Epidermal melanocyte (primary cell): ENCODE measurements at regions not wholly inside any gene's neighbourhood (a gene's known extent, or its start where the extent isn't known, plus 50 kb on each side); places are given as distances from the start of the nearest gene placed in this dataset.
"Not testable (repeated sequence)": the region's sequence is repeated elsewhere in the genome, so short reads cannot be mapped to it uniquely, and the experiment has no call there.

Experiments
- DNase-seq: peaks from one replicate; pipeline ENCODE4 v3.0.0; 2011; ENCODE audit warnings: low spot score; ENCODE audit not compliant: insufficient read length

DNA sequence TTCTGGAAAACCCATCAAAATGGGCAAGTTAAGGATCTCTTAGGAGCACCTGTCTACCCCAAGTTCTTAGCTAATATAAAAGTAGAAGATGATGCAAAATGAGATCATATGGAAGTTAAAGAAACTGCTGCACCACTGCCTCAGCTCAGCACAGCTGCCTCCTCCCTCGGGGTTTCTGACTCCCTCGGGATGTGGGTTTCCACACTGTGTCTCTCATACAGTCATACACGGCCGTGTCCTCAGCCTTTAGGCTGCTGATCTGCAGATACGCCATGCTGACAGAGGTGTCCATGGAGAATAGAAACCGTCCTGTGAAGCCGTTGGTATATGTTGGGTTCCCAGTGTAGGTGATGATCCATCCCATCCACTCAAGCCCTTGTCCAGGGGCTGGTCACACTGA is 898.8 kb downstream of the TMEM121 start:
- DNase-seq, result not testable (repeated sequence)

DNA sequence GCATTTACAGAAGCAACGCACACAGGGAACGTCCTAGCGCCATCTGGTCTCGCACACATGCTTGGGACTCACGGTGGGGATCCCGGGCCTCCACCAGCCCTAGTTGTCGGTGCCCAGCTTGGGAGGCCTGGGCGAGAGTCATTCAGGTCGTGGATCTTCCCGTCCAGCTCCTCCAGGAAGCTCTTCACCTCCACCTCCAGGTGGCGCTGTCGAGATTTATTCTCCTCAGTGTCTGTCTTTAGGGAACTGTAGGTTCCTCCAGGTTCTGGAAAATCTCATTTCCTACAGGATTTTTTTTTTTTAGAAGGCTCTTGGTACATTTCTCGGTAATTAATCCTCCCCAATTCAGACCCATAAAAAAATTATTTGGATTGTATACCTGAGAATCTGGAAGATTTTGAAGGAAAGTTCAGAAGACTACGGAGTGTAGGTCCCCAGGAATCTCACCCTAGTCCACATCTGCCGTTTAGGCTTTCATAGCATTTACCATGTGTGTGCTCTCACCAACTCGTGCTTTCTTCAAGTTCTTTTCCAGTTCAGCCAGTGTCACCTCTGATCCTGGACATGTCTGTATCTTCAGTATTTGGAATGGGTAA is 910.0 kb downstream of the TMEM121 start:
- DNase-seq, result no peak

DNA sequence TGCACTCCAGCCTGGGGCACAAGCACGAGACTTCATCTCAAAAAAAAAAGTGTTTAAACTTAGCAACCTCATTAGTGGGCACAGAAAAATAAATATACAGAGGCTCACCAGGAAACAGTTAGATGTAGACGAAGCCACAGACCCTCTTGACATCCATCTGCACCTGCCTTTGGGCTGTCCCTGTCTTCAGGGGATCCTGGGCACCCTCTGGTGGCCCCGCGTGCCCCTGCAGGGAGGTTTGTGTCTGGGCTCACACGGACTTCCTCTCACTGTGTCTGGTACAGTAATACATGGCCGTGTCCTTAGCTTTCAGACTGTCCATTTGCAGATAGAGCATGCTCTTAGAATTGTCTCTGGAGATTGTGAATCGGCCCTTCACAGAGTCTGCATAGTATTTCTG is 916.5 kb downstream of the TMEM121 start:
- no peak for DNase-seq

DNA sequence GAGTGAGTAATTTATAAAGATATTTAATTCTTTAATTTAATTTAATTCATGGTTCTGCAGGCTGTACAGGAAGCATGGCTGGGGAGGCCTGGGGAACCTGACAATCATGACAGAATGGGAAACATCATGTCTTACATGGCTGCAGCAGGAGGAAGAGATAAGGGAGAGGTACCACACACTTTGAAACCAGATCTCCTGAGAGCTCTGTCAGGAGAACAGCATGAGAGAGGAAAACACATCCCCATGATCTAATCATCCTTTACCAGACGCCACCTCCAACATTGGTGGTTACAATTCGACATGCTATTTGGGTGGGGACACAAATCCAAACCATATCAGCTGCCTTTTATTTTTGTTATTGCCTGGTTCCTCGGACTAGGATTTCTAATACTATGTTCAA is 928.6 kb downstream of the TMEM121 start:
- DNase-seq, result no peak

DNA sequence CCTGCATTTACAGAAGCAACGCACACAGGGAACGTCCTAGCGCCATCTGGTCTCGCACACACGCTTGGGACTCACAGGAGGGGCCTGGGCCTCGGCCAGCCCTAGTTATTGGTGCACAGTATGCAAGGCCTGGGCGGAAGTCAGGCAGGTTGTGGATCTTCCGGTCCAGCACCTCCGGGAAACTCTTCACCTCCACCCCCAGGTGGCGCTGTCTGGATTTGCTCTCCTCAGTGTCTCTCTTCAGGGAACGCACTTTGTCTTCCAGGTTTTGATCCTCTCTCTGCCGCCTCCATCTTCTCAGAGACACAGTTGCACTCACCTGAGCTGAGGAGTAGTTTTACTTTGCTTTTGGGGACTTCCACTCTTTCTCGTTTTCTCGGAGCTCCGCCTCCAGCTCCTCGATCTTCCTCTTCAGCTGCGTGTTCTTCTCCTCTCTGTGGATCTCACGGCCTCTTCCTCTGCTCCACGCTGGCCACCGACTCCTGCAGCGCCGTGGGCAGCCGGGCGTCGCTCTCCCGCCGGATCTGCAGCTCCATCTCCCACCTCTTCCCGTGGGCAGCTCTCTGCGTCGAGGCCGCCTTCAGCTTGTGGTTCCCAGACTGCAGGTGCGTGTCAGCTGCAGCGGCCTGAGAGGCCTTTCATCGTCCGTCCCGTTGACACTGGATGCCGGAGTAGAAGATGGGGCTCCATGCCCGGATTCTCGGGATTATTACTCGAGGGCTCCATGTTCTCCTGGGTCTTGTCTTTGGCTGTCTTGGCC is 933.8 kb downstream of the TMEM121 start:
- no peak for DNase-seq

DNA sequence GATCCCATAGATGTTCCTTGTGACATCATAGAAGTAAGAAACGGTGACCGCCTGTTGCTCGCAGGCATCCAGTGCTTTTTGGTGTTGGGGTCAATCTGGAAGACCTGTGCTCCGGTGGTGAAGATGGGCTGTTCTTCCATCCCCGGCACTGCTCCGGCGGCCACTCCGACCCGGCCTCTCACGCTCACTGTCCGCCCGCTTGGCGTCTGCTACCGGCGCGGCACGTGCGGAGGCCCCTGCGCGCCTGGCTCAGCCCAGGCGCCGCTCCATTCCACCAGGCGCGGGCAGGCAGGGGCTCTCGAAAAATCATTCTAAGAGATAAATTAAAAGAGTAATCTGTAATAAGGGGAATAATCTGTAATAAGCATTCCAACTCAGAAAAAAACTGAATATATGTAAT is 934.5 kb downstream of the TMEM121 start:
- no peak for DNase-seq

DNA sequence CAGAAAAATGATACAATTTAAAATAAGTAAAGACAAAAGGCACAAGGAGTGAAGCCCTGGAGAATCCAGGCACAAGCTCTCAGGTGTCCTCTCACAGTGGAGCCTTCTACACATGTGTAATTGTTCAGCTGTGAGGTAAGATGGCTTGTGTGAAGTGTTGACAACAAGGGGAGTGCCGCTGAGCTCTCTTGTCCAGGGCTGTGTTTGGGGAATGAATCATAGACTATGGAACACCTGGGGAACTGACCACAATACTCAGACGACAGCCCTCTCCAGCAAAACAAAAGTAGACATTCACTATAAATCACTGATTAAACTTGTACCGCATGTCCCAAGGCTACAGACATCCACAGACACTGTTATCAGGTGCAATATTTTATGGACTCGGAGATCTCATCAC is 940.1 kb downstream of the TMEM121 start:
- DNase-seq, result not testable (repeated sequence)

DNA sequence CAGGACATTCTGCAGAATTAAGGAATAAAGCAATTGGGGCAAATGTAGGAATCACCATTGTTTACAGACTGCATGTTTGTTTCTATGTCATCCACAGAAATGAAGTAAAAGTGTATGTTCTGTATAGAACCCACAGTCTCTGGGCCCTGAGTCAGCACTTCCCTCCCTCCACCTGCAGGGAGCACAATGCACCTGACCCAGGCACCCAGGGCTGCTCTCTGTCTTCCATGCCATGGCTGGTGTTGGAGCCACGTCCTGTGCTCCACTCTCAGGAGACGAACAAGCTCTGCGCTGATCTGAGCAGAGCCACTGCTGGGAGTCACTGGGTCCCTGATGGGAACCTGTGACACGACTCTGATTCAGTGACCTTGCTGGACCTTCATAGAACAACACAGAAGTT is 942.5 kb downstream of the TMEM121 start:
- not testable (repeated sequence) for DNase-seq

DNA sequence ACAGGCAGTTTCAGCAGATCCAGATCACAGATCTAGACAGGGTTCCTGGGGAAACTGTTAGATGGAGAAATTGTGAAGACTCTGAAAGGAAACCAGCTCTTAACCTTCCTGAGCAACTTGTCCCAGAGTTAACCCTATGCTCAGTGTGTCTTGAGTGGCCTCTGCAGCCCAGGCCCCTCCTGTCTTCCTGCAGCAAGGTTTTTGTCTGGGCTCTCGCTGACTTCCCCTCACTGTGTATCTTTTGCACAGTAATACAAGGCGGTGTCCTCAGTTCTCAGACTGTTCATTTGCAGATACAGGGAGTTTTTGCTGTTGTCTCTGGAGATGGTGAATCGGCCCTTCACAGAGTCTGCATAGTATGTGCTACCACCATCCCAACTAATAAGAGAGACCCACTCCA is 943.6 kb downstream of the TMEM121 start:
- not testable (repeated sequence) for DNase-seq

DNA sequence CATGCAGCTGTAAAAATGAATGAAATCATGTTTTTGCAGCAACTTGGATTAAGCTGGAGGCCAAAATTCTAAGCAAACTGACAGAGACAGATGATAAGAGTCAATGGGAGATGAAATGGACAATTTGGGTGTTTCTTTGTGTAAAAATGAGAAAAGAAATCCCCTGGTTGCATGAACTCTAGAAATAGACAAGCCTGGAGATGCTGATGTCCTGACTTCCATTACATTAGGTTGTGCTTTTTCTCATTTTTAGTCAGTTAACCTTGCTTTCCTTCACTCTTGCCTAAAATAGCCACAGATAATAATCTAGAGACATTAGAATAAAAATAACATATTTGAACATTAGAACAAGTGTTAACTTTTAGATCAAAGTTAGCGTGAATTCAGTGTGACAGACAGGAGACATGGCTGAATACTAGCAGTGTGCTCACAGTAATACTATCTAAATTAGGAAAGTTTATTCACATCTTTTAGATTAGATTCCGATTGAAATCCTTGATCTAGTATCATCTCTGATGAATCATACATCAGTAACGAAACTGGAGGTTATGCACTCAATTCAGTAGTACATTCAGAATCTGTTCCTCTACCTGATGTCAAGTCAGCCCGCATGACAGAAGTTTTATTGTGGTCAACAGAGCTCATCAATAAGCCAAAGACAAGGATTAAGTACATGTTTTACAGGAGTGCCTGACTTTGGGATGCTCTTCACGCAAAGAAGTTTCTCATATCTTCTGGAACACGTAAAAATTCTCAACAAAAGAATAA is 948.1 kb downstream of the TMEM121 start:
- not testable (repeated sequence) for DNase-seq

DNA sequence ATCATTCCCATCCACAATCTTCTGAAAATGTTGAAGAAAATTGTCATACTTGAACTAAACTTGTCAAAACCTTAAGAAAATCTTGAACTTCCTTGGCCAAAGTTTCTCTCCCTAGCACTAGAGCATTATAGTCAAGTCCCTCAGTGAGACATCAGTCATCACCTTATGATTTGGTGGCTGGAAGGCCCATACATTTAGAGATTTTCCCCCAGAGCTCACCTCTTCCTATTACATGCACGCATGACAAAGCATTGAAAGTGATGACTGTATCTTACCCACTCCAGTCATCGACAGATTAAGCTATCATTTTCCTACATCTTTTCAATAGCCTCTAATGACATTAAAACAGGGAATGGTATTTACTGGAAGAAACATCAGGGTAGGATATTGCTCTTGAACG is 948.8 kb downstream of the TMEM121 start:
- DNase-seq, result not testable (repeated sequence)

DNA sequence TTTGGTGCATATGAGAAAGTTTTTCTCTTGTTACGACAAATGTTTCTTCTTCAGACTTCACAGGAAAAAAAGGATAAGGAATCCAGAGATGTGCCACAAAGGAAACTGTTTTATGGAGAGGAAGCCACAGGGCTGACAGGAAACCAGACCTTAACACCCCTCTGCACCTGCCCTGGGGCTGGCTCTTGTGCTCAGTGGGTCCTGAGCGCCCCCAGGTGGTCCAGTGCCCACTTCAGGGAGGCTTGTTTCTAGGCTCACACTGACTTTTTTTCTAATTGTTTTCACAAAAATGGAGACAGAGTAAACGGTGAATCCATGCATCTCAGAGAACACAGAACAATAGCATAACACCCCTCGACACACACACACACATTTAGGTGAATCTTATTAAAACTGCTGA is 951.2 kb downstream of the TMEM121 start:
- DNase-seq, result not testable (repeated sequence)

DNA sequence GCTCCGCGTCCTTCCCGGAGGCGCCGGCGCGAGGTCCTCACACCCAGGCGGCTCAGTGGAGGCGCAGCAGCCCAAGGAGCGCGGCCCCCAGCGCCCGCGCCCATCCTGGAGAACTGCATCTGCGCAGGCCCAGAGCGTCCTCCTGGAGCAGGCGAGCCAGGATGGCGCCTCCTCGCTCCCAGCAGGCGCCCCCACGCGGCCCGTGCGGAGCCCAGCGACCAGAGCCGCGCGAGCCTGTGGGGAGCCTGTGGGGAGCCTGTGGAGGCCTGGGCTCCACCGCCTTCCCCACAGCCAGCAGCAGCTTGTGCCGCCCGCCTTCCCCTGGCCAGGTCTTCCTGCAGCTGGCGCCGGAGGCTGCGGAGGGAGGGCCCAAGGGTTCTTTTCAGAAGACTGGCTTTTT is 953.9 kb downstream of the TMEM121 start:
- not testable (repeated sequence) for DNase-seq

DNA sequence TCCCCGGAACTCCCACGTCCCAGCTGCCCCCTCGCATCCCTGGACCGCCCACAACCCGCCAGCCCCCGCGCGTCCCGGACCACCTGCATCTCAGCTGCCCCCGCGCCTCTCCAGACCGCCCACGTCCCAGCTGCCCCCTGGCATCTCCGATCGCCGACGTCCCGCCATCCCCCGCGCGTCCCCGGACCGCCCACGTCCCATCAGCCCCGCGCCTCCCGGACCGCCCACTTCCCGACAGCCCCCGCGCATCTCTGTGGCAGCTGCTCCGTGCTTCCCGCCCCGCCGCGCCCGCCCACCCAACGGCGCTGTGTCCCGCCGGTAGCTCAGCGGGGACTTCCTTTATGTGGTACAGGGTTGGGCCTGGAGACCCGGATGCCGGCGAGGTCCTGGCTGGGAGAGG is 955.8 kb downstream of the TMEM121 start:
- DNase-seq, result not testable (repeated sequence)

DNA sequence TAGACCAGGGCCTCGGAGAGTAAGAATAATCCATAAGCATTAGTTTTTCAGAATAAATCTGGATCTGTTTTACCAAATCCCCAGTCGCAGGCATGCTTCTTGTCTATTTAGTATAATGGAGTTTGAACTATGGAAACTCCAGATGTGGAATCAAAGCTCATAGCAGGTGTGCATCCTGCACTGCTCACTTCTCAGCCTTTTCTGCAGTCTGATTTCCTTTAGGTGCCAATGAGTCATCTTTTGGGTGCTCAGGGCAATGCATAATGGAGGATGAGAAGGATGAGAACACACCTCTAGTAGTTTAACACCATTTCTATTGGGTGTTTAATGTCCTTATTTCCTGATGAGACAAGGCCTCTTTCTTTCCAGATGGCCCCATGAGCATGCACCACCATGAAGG is 961.2 kb downstream of the TMEM121 start:
- no peak for DNase-seq

DNA sequence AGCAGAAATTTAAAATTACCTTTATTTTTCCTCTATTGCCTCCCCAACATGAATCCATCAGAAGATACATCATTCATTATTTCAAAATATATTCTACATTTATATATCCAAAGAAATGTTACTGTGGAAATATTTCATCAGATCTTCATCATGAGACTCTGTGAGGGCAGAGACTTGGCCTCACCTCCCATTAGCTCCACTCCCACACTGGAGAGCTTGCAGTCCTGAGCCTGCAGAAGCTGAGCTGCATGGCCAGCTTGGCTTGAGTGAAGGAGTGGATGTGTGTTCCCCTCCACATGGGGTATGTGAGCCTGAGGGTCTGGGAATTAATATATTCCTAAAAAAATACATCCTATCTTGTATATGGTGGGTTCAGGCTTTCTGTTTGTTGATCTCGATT is 961.9 kb downstream of the TMEM121 start:
- no peak for DNase-seq

DNA sequence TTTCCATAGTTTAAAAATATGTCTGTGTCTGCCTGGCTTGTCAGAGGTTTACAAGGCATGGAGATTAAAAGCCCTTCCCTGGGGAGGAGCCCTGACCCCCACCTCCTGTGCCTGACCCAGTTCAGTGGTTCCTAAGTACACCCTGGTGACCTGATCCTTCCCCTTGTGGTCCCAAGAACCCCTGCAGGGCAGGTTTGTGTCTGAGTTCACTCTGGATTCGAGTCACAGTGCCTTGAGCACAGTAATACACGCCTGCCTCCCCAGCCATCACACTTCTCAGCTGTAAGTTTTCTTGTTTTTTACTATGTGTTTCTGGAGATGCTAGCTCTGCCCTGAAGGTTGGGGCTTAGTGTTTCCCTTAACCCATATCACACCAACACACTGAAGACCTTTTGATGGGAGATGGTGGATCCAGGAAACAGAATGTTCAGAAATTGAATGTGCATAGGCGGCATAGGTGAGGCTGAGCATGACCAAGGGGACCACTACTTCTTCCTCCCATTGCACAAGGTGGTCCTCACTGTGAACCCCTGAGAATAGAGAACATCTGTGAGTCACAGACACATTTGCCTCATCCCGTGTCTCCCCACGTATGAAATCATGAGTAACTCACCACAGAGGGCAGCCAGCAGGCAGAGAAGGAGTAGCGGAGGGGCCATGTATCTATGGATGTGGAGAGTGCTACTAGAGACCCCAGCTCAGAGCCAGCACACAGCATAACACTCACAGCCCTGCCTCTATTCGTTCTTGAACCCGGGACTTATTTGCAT is 962.9 kb downstream of the TMEM121 start:
- DNase-seq, result no peak

DNA sequence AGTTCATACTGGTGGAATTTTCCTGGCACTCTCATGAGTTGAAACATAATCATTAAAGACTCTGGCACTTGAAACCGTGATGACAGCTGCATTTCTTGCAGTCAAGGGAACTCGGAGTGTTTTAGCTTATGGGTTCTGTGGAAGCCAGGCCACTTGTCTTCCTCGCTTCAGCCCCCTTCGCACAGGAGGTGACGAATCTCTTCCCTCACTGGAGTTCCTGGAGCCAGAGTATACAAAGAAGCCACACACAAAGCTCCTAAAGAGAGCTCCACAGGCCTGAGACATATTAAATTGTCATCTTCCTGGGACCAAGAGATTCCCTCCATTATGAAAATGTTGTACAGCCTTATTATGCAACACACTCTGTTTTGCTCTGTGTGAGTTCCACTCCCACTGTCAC is 964.1 kb downstream of the TMEM121 start:
- no peak for DNase-seq

DNA sequence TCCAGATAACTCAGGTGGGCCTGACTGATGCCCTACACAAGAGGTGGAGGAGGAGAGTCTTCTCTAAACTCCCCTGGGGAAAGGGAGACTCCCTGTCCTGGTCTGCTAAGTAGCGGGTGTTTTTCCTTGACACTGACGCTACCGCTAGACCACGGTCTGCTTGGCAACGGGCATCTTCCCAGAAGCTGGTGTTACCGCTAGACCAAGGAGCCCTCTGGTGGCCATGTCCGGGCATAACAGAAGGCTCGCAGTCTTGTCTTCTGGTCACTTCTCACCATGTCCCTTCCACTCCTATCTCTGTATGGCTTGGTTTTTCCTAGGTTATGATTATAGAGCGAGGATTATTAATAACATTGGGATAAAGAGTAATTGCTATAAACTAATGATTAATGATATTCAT is 965.5 kb downstream of the TMEM121 start:
- no peak for DNase-seq

DNA sequence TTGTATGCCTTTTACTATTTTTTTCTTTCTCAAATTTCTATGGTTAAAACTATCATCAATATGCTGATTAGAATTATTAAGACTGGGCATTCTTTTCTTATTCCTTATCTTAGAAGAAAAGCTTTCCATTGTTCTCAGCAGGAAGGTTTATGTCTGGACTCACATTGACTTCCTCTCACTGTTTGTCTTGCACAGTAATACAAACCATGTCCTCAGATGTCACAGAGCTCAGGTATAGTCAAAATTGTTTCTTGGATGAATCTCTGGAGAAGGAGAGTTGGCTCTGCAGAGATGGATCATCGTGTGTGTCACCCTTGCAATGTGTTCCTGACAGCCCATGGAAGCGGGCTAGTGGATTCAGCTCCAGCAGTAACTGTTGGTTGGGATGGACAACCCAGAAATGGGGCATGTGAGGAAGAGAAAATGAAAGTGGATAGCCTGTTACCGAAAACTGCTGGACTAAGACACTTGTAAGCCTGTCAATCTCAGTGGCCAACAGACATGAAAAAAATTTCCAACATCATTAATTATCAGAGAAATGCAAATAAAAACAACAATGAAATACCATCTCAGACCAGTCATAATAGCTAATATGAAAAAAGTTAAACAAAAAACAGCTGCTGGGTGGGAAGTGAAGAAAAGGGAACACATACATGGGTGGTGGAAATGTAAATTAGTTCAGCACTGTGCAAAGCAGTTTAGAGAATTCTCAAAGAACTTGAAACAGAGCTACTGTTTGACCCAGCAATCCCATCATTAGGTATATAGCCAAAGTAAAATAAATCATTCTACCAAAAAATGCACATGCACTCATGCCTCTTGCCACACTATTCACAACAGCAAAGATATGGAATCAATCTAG is 967.8 kb downstream of the TMEM121 start:
- no peak for DNase-seq

DNA sequence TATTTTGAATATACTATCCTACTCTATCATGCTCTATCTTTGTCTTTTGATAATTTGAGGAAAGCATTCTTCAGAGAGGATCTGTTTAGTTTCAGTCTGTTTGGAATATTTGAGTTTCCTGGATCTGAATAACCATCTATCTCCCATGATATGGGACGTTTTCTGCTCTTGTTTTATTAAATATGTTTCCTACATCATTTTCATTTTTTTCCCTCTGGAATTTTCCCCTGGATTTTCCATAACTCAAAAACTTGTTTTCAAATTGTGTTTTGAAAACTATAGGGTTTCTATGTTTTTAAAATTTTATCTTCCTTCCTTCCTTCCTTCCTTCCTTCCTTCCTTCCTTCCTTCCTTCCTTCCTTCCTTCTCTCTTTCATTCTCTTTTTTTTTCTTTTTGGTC is 974.2 kb downstream of the TMEM121 start:
- DNase-seq, result no peak
